Neural cell (in vitro differentiated cells): ENCODE measurements at regions not wholly inside any gene's neighbourhood (a gene's known extent, or its start where the extent isn't known, plus 50 kb on each side); places are given as distances from the start of the nearest gene placed in this dataset.

ENCODE experiments used
- H2AFZ ChIP-seq: fragments of 200-600, 300-800 bp; sonication (generic), shearing (Covaris generic); 2 replicates; pipeline ENCODE4 v1.6.0; 2014; ENCODE audit warnings: low read depth, mild to moderate bottlenecking, antibody characterized with exemption, low read length, moderate library complexity
- H3F3A ChIP-seq: fragments of 200-600 bp; shearing (Covaris generic); 2 replicates; pipeline ENCODE4 v1.6.1; 2016; ENCODE audit warnings: mild to moderate bottlenecking, moderate library complexity, mixed read lengths, antibody characterized with exemption, low read length; ENCODE audit not compliant: insufficient read depth, poor library complexity, severe bottlenecking
- H3K27ac ChIP-seq: fragments of 200-600, 300-800 bp; sonication (generic), shearing (Covaris generic); 2 replicates; pipeline ENCODE4 v1.5.1; 2014; ENCODE audit warnings: mild to moderate bottlenecking, low read length, moderate library complexity
- H3K27me3 ChIP-seq: fragments of 300-800, 200-600 bp; sonication (generic), shearing (Covaris generic); 2 replicates; pipeline ENCODE4 v1.6.0; 2014; ENCODE audit warnings: mild to moderate bottlenecking, low read depth, low read length, moderate library complexity; ENCODE audit not compliant: insufficient read depth
- H3K36me3 ChIP-seq: fragments of 300-800, 200-600 bp; sonication (generic), shearing (Covaris generic); 2 replicates; pipeline ENCODE4 v1.5.1; 2014; ENCODE audit warnings: mild to moderate bottlenecking, antibody characterized with exemption, low read length, moderate library complexity; ENCODE audit not compliant: insufficient read depth
- H3K4me2 ChIP-seq: fragments of 300-800, 200-600 bp; sonication (generic), shearing (Covaris generic); 2 replicates; pipeline ENCODE4 v1.6.0; 2014; ENCODE audit warnings: mild to moderate bottlenecking, low read length
- H3K4me3 ChIP-seq: fragments of 300-800, 200-600 bp; sonication (generic), shearing (Covaris generic); 2 replicates; pipeline ENCODE4 v1.5.1; 2014; ENCODE audit warnings: mild to moderate bottlenecking, low read length, moderate library complexity
- H3K79me2 ChIP-seq: fragments of 200-600 bp; shearing (Covaris generic); replicated peaks from 2 replicates; pipeline ENCODE4 v1.6.0; 2014; ENCODE audit warnings: mild to moderate bottlenecking, low read length, moderate library complexity; ENCODE audit not compliant: insufficient read depth
- H3K9ac ChIP-seq: fragments of 300-800, 200-600 bp; sonication (generic), shearing (Covaris generic); 2 replicates; pipeline ENCODE4 v1.6.1; 2016; ENCODE audit warnings: mild to moderate bottlenecking, low read length, mixed read lengths
- H3K9me2 ChIP-seq: fragments of 200-600 bp; shearing (Covaris generic); 2 replicates; pipeline ENCODE4 v1.6.1; 2016; ENCODE audit warnings: mild to moderate bottlenecking, low read length, mixed read lengths; ENCODE audit not compliant: insufficient read depth
- H3K9me3 ChIP-seq: fragments of 200-600, 300-800 bp; sonication (generic), shearing (Covaris generic); 2 replicates; pipeline ENCODE4 v1.6.1; 2016; ENCODE audit warnings: mild to moderate bottlenecking, mixed run types, low read length, moderate library complexity, mixed read lengths
- H4K20me1 ChIP-seq: fragments of 200-600 bp; shearing (Covaris generic); 2 replicates; pipeline ENCODE4 v1.6.1; 2016; ENCODE audit warnings: mild to moderate bottlenecking, mixed run types; ENCODE audit not compliant: insufficient read depth
- CTCF ChIP-seq: fragments of 450-650 bp; IDR thresholded peaks from 2 replicates; pipeline ENCODE4 v1.5.1; 2014; ENCODE audit warnings: antibody characterized with exemption, mild to moderate bottlenecking, moderate library complexity; ENCODE audit not compliant: poor library complexity, severe bottlenecking
- EP300 ChIP-seq: fragments of 450-650 bp; conservative IDR thresholded peaks from 2 replicates; pipeline ENCODE4 v1.6.1; 2014; ENCODE audit warnings: antibody characterized with exemption, mild to moderate bottlenecking, moderate library complexity; ENCODE audit not compliant: poor library complexity, severe bottlenecking
- EZH2 ChIP-seq: fragments of 200-600, 300-800 bp; shearing (Covaris generic), sonication (generic); IDR thresholded peaks from 2 replicates; pipeline ENCODE4 v1.6.1; 2014; ENCODE audit warnings: antibody characterized with exemption, low read length, borderline replicate concordance, mild to moderate bottlenecking; ENCODE audit not compliant: insufficient read depth, poor library complexity, severe bottlenecking
- MXI1 ChIP-seq: fragments of 450-650 bp; conservative IDR thresholded peaks from 2 replicates; pipeline ENCODE4 v1.6.1; 2014; ENCODE audit warnings: antibody characterized with exemption, mild to moderate bottlenecking; ENCODE audit not compliant: poor library complexity, severe bottlenecking
- POLR2AphosphoS5 ChIP-seq: IDR thresholded peaks from 2 replicates; pipeline ENCODE4 v1.6.1; 2012
- RAD21 ChIP-seq: fragments of 450-650 bp; conservative IDR thresholded peaks from 2 replicates; pipeline ENCODE4 v1.6.1; 2014; ENCODE audit warnings: antibody characterized with exemption, mild to moderate bottlenecking, moderate library complexity
- REST ChIP-seq: IDR thresholded peaks from 2 replicates; pipeline ENCODE4 v1.6.1; 2012; ENCODE audit warnings: borderline replicate concordance
- SMC3 ChIP-seq: fragments of 450-650 bp; conservative IDR thresholded peaks from 2 replicates; pipeline ENCODE4 v1.6.1; 2014; ENCODE audit warnings: antibody characterized with exemption, mild to moderate bottlenecking, moderate library complexity; ENCODE audit not compliant: poor library complexity
- TAF1 ChIP-seq: IDR thresholded peaks from 2 replicates; pipeline ENCODE4 v1.6.1; 2012; ENCODE audit warnings: low read depth

- Histone ChIP-seq H3K4me2 (no peak overlapping the region), H3K9ac (no peak overlapping the region), H3K36me3 (no peaks in the 10 kb centered on the region), H3K79me2 (no peaks in the 10 kb centered on the region), H2AFZ (no peak overlapping the region), H3K9me3 (no peaks in the 10 kb centered on the region), H3F3A (no peaks in the 10 kb centered on the region), H3K4me3 (no peak overlapping the region), H4K20me1 (no peaks in the 10 kb centered on the region), H3K27ac (no peak overlapping the region), H3K27me3 (no peaks in the 10 kb centered on the region), H3K9me2 (no peaks in the 10 kb centered on the region)
- TF ChIP-seq MXI1 (no peak), CTCF (peak; percentile 52), RAD21 (peak; percentile 31)
Measured at GRCh38 chr17:13114601-13115031, 96.8 kb upstream of the ELAC2 start.

GRCh38 chr17:13113821-13114525 lies 96.1 kb upstream of the ELAC2 start:
- TF ChIP-seq EZH2 (no peak), POLR2AphosphoS5 (no peak), CTCF (no peak), RAD21 (no peak), SMC3 (no peak), REST (no peak), MXI1 (no peak), TAF1 (no peak), EP300 (no peak)
- Histone ChIP-seq H3K79me2 (no peaks in the 10 kb centered on the region), H3K27me3 (no peaks in the 10 kb centered on the region), H3K9me2 (no peaks in the 10 kb centered on the region), H3K27ac (no peak overlapping the region), H3F3A (no peaks in the 10 kb centered on the region), H3K9ac (no peak overlapping the region), H3K36me3 (no peaks in the 10 kb centered on the region), H4K20me1 (no peaks in the 10 kb centered on the region), H2AFZ (no peak overlapping the region), H3K4me3 (no peak overlapping the region), H3K4me2 (no peak overlapping the region), H3K9me3 (no peaks in the 10 kb centered on the region)
